Fibroblast of skin of left biceps (primary cell): ENCODE measurements at regions not wholly inside any gene's neighbourhood (a gene's known extent, or its start where the extent isn't known, plus 50 kb on each side); places are given as distances from the start of the nearest gene placed in this dataset.

Experiments
- DNase-seq, 2 experiments: peaks; one replicate each; pipeline ENCODE4 v3.0.0-alpha.2; 2013; ENCODE audit warnings: low read depth in 2 of 2

DNA sequence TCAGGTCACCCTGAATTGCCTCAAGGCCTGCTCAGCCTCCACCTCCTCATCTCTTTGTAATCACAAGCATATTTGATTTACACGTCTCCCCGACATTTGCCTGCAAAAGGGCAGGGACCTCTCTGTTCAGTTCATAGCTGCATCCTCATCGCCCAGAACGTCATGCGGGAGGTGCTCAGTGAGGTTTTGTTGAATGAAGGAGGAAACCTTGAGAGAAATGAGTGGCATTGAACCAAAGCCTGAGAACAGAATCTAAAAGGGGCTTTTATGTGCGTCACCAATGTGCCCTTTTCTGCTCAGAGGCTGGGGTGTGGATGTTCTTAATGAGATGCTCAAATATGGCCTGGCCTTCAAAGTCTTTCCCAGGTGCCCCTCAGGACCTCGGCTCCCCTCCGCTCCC, 50.0 kb upstream of the LHX5 start:
- no peak for DNase-seq
